ENCODE measurements at regions not wholly inside any gene's neighbourhood (a gene's known extent, or its start where the extent isn't known, plus 50 kb on each side); places are given as distances from the start of the nearest gene placed in this dataset.
"Not testable (repeated sequence)": the region's sequence is repeated elsewhere in the genome, so short reads cannot be mapped to it uniquely, and the experiment has no call there.

DNA sequence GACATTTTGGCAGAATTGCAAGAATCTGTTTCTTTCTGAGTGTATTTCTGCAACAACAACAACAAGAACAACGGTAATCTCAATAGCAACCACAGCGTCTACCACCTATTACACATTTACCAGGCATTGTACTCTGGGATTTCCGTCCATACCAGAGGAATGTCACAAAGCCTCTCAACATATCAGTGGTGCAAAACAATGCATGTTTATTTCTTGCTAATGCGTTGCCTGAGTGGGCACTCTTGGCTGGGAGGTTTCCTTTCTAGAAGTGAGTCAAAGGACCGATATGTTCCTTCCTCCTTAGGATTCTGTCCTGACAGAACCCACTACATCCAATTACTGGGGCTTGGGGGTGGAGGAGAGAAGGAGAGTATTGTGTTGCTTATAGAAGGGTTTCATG is 585.6 kb downstream of the TSN start:
- DNase-seq = no peak

GRCh38 chr2:122352151-122352550 is 596.7 kb downstream of the TSN start:
- DNase-seq = not testable (repeated sequence)

GRCh38 chr2:122357998-122358397 is 602.5 kb downstream of the TSN start:
- no peak for DNase-seq

- no peak for DNase-seq
Observed at GRCh38 chr2:122358729-122359128, 603.3 kb downstream of the TSN start.

- no peak for DNase-seq
Observed at GRCh38 chr2:122363885-122364284, 608.4 kb downstream of the TSN start.

DNA sequence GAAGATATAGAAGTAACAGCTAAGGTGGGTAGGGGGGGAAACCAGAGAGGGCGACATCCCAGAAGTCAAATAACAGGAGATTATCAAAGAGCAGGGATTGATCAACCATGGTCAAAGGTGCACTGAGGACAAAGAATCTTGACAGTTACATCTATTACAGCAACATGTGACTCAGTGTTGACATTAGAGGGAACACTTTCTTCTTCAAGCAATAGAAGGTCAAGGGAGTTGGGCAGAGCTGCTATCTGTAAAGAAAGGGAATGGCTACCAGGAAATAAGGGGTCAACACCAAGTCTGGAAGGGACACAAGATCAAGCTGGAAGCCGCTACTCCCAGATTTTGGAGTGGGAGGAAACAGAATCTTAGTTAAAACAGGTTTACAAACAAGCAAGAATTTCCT is 611.0 kb downstream of the TSN start:
- DNase-seq = no peak

DNA sequence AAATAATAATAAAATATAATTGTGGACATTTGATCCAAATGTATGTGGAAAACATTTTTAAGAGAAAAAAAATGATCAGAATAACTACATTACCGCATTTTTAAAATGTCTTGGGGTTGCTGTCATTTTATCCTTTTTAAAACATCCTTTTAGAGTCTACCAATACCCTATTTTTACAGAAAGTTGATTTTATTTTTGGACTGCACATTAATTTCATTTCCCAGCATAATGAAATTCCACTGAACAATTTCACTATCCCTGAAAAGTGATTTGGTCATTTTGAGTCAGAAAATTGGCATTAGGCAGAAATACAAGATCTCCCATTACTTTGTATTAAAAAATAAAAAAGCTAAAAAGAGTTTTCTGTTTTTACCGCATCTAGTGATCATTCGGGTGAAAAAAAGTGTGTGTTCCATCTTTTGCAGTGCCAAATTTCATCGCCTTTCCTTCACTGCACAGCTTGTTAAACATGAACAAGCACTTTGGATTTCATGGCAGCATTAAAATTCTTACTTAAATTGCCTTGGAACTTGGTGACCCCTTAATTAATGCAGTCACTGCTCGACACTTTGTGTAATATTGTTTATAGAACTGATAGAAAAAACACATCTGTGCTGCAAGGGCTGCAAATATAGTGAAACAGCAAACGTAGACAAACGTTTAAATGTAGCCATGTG is 611.7 kb downstream of the TSN start:
- DNase-seq = no peak

DNA sequence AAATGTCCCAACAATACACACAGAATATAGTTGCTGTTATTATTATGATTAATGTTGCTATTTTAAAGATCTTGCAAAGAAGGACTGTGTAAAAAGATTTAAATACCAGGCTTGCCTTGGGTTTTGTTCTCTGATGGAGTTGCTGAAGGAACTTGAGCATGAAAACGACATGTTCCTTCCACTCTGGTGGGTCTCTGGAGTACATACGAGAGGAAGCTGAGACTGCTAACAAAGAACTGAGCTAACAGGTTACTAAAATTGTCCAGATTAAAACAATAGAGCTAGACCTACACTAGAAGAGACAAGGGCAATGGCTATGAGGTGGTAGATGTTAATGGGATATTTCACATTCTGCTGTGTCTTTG is 612.2 kb downstream of the TSN start:
- DNase-seq = no peak

DNA sequence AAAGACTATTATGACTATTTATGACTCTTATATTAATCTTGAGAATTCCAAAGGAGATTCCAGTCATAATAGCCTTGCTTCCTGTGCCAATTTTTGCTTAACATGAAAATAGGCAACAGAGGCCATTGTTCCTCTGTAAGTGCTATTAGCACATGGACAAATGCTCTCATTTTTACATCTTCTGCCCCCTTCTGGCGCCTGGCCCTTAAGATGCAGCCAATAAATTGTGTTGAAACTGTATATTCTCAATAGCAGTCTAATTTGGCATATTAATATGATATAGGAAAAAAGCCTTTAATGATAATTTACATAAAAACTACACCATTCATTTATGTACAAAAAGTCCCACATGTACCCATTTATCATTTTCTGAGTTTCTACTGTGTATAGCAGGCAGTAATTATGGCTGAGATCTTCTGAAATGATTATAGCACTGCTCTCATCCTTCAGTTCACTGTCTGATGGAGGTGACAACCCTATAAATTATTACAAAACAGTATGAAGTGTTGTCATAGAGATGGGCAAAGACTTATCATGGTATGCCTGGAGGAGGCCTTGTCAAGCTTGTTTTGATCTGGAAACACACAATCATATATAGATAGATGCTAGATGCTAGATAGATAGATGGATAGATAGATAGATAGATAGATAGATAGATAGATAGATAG is 613.3 kb downstream of the TSN start:
- DNase-seq = no peak

DNA sequence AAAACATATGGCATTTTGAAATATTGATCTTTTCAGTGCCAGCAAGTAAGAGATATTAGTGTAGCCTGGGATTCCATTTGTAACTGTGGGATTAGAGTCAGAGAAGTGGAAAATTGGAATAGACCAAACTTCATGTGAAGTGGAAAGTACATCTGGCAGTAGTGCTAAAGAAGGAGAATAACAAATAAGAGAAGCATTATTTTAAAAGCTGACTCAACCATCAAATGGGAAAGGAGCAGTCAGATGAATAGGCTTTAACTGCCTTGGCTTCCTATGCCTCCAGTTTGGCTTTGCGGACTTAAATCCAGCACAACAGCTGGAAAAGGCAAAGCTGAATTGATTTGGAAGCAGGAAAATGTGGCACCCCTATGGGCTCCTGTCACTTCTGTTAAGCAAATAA is 623.1 kb downstream of the TSN start:
- no peak for DNase-seq

DNA sequence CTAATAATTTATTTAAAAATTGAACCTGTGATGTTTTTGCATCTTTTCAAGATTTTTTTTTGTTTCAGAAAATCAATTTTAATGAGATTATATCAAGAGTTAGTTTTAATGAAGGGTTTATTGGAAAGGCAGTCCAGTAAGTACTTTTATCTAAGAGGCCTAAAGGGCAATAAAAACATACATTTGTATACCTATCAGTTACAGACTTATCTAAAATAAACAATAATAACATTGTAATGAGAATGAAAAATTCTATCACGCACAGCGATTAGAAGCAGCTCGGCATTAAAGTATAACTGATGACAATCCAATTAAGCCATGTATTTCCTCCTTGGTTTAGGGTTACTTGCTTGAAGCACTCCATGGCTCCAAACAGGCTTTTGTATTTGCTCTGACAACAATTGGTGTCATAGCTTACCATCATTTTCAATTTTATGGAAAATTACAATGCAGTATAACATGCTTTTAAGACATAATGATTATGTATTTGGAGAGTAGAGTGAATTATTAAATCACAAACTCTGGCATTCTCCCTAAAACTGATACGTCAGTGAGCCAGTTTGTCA is 629.4 kb downstream of the TSN start:
- no peak for DNase-seq

DNA sequence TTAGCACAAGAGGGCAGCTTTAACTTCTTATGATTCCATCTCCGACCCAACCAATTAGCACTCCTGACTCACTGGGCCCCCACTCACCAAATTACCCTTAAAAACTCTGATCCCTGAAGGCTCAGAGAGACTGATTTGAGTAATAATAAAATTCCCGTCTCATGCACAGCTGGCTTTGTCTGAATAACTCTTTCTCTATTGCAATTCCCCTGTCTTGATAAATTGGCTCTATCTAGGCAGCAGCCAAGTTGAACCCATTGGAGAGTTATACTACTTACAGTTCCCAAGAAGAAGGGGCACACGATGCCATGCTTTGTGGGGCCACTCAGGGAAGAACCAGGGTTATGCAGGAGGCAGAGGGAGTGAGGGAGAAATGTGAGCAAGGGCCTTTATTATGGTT is 632.8 kb downstream of the TSN start:
- no peak for DNase-seq

DNA sequence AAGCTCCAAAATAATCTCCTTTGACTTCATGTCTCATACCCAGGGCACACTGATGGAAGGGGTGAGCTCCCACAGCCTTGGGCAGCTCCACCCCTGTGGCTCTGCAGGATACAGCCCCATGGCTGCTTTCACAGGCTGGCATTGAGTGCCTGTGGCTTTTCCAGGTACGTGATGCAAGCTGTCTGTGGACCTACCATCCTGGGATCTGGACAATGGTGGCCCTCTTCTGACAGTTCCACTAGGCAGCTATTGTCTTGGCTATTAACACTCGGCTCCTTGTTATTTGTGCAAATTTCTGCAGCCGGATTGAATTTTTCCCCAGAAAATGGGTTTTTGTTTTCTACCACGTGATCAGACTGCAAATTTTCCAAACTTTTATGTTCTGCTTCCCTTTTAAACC is 634.2 kb downstream of the TSN start:
- no peak for DNase-seq

DNA sequence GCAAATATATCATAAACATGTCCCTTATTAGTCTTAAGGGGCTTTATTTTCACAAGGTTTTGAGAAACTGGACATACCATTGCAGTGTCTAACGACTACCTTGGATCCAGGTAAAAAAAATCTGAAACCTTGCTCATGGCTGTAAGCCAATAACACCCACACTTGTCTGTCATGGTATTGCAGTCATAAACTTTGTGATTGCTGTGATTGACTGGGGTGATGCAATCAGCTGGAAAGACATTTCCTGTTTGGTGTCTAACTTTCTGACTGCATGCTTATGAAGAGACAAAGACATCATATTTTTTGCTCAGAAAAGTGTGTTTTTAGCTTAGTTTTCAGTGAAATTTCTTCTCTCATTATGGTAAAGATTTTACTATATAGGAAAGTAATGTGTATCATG is 635.0 kb downstream of the TSN start:
- DNase-seq = no peak

DNA sequence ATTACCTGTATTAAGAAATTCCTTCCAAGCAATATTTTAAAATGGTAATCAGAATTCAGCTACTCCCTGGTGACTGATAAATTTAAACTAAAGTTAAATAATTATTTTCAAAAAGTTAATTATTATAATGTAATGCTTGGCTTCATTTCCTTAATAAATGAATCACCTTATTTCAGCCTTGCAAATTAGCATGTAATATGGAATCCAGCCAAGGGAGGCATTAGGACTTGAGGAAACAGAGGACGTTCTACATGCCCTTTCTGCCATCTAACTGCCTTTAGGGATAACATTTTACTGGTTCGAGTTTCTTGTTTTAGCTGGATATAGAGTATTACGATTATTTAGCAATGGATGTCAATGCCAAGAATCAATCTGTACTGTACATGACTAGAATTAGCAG is 636.3 kb downstream of the TSN start:
- DNase-seq = no peak

DNA sequence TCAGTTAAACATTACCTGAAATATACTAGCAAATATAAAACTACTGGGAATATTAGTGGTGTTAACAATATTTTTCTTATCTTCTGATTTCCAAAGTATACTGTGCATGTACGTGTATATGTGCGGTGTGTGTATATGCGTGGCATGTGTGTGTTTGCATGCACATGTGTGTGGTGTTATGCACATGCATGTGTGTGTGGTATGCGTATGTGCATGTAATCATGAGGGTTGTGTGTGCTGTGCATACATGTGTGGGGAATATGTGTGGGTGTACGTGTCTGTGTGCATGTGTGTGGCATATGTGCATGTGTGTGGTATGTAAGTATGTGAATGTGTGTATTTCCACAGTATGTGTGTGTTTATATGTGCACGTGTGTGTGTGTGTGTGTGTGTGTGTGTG is 640.2 kb downstream of the TSN start:
- DNase-seq = no peak

DNA sequence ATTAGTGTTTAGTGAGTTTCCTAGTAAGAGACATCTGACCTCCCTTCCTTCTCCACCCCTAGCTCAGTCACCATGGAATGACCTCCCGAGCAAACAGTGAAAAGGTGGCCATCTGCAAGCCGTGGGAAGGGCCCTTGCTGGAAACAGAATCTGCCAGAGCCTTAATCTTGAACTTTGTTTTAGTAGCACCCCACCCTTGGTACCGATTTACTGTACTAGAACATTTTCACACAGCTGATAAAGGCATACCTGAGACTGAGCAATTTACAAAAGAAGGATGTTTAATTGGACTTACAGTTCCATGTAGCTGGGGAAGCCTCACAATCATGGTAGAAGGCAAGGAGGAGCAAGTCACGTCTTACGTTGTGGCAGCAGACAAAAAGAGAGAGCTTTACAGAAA is 655.8 kb downstream of the TSN start:
- DNase-seq = no peak

DNA sequence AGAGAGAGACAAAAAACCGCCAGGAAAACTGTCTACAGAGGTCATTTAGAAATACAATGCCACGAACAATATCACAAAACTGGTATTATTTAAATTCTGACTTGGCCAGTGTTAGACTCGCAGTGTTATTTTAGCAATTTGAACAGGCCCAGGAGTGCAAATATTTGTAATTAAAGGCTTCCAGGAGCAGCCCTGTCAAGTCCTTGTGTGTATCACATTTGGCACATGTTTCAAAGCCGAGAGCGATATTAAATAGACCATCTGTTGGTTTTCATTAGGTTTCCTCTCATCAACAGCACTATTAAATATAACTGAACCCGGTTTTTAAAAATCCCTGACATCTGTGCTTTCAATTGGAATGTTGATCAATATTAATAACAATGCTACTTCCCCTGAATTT is 656.9 kb downstream of the TSN start:
- DNase-seq = no peak

GRCh38 chr2:122414902-122415301 is 659.5 kb downstream of the TSN start:
- no peak for DNase-seq

DNA sequence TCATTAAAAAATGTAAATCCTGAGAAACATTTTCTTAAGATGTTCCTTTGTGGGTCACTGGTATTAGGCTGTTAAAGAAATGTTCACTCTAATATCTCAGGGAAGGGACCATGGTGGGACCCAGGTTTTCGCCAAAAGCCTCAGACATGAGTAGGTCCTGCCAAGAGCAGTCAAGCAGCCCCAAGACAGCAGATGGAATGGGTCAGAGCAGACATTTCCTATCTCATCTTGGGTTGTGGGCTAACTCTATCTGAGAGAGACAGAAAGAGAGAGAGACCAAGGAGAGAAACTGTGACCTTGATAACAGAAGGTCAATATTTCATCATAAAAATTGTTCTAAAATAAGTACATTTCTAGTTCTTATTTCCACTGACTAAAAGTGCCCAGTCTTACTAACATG is 661.7 kb downstream of the TSN start:
- DNase-seq = no peak

- no peak for DNase-seq
Observed at GRCh38 chr2:122421775-122422174, 666.3 kb downstream of the TSN start.

GRCh38 chr2:122422384-122422991 is 667.0 kb downstream of the TSN start:
- DNase-seq = no peak

- no peak for DNase-seq
Observed at GRCh38 chr2:122423934-122424333, 668.5 kb downstream of the TSN start.

DNA sequence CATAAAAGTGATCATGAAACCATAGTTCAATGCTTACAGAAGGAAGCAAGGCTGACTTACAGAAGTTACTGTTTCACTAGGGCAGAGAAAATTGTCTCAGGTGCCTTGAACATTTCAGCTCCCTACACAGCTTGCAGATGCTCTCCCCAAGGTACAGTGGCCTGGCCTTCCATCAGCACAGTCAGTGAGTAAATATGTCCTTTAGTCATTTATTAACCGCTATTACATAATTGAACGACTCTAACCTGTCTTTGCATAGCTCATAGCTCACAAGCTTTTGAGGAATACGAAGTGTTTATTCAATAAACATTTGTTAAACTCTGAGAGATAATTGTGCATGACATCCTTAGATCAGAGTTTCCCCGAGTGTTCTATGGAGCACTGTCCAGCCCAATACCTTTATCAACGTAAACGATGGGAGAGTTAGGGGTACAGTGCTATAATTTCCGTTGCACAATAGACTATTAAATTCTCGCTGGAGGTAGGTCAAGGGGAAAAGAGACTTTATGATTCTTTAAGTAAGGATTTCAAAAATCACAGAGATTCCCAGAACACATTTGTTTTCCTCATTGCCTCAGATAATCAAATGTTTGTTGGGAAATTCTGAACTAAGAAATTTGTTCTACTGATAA is 677.8 kb downstream of the TSN start:
- no peak for DNase-seq

Measured in RPMI8226 (cell line).